ENCODE measurements at regions not wholly inside any gene's neighbourhood (a gene's known extent, or its start where the extent isn't known, plus 50 kb on each side); places are given as distances from the start of the nearest gene placed in this dataset.

DNA sequence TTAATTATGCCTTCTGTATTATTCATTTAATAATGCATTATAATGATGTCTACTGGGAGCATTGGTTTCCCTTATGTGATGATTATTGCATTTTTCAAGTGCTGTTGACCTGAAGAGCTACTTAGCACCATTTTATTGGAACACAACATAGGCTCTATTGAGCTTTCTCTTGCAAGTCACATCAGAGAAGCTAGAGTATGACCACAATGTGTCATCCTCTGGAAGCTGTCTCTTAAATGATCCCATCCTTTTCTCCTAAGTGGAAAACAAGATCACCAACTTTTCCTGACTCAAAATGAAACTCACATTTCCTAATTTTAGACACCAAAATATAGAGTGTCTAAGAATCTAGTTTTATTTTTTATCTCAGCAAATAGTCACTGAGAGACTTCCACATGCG is 1451.9 kb downstream of the PCDH7 start:
- no peaks in the 10 kb centered on the region for H3K27me3 ChIP-seq
- no peak overlapping the region for H3K4me3 ChIP-seq (ENCODE audit: low read depth, low read length)
- H3K36me3 ChIP-seq, result no peaks in the 10 kb centered on the region
- DNase-seq, result no peak
- TF ChIP-seq CTCF (IDR thresholded peaks at IDR 0.05; ENCODE audit: low read depth, low read length), result no peak
- no peaks in the 10 kb centered on the region; the same call in 1 of the 2 replicates for H3K9me3 ChIP-seq
- no peaks in the 10 kb centered on the region for H3K4me1 ChIP-seq

GRCh38 chr4:32172761-32173160 is 1452.6 kb downstream of the PCDH7 start:
- DNase-seq, result no peak
- H3K27me3 ChIP-seq, result no peaks in the 10 kb centered on the region
- no peaks in the 10 kb centered on the region; the same call in 1 of the 2 replicates for H3K9me3 ChIP-seq
- TF ChIP-seq CTCF (IDR thresholded peaks at IDR 0.05; ENCODE audit: low read depth, low read length), result no peak
- H3K4me3 ChIP-seq (ENCODE audit: low read depth, low read length), result no peak overlapping the region
- no peaks in the 10 kb centered on the region for H3K4me1 ChIP-seq
- no peaks in the 10 kb centered on the region for H3K36me3 ChIP-seq

DNA sequence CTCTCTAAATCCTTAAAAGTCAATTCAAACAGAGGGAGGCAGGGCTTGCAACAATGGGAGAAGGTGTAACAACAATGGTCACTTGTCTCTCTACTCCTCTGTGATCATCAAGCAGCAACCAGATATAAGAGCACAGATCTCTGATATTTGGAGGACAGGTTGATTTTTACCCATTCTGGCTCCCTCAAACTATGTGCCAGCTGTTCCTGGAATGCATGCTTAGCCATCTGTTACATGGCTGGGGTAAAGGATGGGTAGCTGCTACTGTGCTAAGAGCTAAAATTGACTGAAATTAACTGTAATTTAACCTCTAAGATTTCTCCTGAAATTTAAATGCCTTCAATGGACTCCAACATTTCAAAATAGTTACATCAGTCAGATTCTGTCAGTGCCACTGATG is 1459.9 kb downstream of the PCDH7 start:
- Histone ChIP-seq H3K9me3 (no peaks in the 10 kb centered on the region), H3K36me3 (no peaks in the 10 kb centered on the region), H3K27me3 (no peaks in the 10 kb centered on the region), H3K4me1 (no peaks in the 10 kb centered on the region), H3K4me3 (ENCODE audit: low read depth, low read length) (no peak overlapping the region)
- DNase-seq, result no peak
- no peak for TF ChIP-seq CTCF (IDR thresholded peaks at IDR 0.05; ENCODE audit: low read depth, low read length)

- no peak for TF ChIP-seq CTCF (IDR thresholded peaks at IDR 0.05; ENCODE audit: low read depth, low read length)
- no peaks in the 10 kb centered on the region for H3K36me3 ChIP-seq
These were observed 1464.0 kb downstream of the PCDH7 start for GRCh38 chr4:32184186-32184585.

GRCh38 chr4:32189130-32189529 is 1469.0 kb downstream of the PCDH7 start:
- Histone ChIP-seq H3K4me1 (peaks cover 2% of the 10 kb centered on the region; the same call in 1 of the 2 replicates), H3K36me3 (no peaks in the 10 kb centered on the region), H3K9me3 (no peaks in the 10 kb centered on the region), H3K4me3 (ENCODE audit: low read depth, low read length) (no peak overlapping the region), H3K27me3 (no peaks in the 10 kb centered on the region)
- no peak for DNase-seq
- TF ChIP-seq CTCF (IDR thresholded peaks at IDR 0.05; ENCODE audit: low read depth, low read length), result no peak

More at GRCh38 chr4:32184186-32184585, 1464.0 kb downstream of the PCDH7 start:
- no peaks in the 10 kb centered on the region for H3K9me3 ChIP-seq
- peaks cover 2% of the 10 kb centered on the region; the same call in 1 of the 2 replicates for H3K4me1 ChIP-seq
- no peak for DNase-seq
- H3K27me3 ChIP-seq, result no peaks in the 10 kb centered on the region
- no peak overlapping the region for H3K4me3 ChIP-seq (ENCODE audit: low read depth, low read length)

DNA sequence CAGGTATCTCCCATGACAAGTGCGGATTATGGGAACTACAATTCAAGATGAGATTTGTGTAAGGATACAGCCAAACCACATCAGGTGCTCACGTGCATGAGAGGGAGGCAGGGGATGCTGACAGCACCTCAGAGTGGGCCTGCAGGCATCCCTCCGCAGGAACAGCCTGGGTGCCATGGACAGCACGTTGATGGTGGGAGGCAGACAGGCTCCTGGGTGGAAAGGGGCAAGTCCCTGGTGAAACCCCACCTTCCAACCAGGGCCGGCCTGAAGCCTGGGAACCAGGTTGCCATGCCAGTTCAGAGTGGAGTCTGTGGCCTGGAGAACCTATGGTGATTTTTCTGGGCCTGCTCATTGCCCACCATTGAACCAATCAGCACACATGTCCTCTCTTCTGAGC is 1469.6 kb downstream of the PCDH7 start:
- TF ChIP-seq CTCF (IDR thresholded peaks at IDR 0.05; ENCODE audit: low read depth, low read length), result no peak
- H3K4me3 ChIP-seq (ENCODE audit: low read depth, low read length), result no peak overlapping the region
- peaks cover 2% of the 10 kb centered on the region; the same call in 1 of the 2 replicates for H3K4me1 ChIP-seq
- no peak for DNase-seq
- no peaks in the 10 kb centered on the region for H3K9me3 ChIP-seq
- no peaks in the 10 kb centered on the region for H3K36me3 ChIP-seq
- no peaks in the 10 kb centered on the region for H3K27me3 ChIP-seq

Data from BE2C (cell line).